IMR-90 (cell line): ENCODE measurements at regions not wholly inside any gene's neighbourhood (a gene's known extent, or its start where the extent isn't known, plus 50 kb on each side); places are given as distances from the start of the nearest gene placed in this dataset.

Experiments used
- CEBPB ChIP-seq: IDR thresholded peaks from 2 replicates; pipeline ENCODE4 v1.6.1; 2012; ENCODE audit warnings: low read depth, low read length, improper control_type of control experiment
- CHD1 ChIP-seq: IDR thresholded peaks from 2 replicates; pipeline ENCODE4 v1.6.1; 2012; ENCODE audit warnings: low read depth, low read length, improper control_type of control experiment
- MAFK ChIP-seq: IDR thresholded peaks from 2 replicates; pipeline ENCODE4 v1.6.1; 2012; ENCODE audit warnings: low read depth, low read length, improper control_type of control experiment
- MAZ ChIP-seq: IDR thresholded peaks from 2 replicates; pipeline ENCODE4 v1.6.1; 2012; ENCODE audit warnings: low read depth, mild to moderate bottlenecking, low read length, improper control_type of control experiment, moderate library complexity, borderline replicate concordance
- POLR2A ChIP-seq: IDR thresholded peaks from 2 replicates; pipeline ENCODE4 v1.6.1; 2012; ENCODE audit warnings: mild to moderate bottlenecking, low read depth, low read length
- RAD21 ChIP-seq: IDR thresholded peaks from 2 replicates; pipeline ENCODE4 v1.6.1; 2012; ENCODE audit warnings: low read length, improper control_type of control experiment
- RCOR1 ChIP-seq: IDR thresholded peaks from 2 replicates; pipeline ENCODE4 v1.6.1; 2012; ENCODE audit warnings: mild to moderate bottlenecking, low read length, improper control_type of control experiment; ENCODE audit not compliant: insufficient replicate concordance
- SMC3 ChIP-seq: fragments of 150-350 bp; IDR thresholded peaks from 2 replicates; pipeline ENCODE4 v1.6.1; 2016; ENCODE audit warnings: low read depth, mild to moderate bottlenecking, antibody characterized with exemption, low read length, moderate library complexity
- TF ChIP-seq, protein P1 (sequence below): conservative IDR thresholded peaks from 2 replicates; pipeline ENCODE4 v1.5.1; 2012; ENCODE audit warnings: mild to moderate bottlenecking, low read depth, low read length, improper control_type of control experiment
- TF ChIP-seq, protein P2 (sequence below): fragments of 150-350 bp; IDR thresholded peaks from 2 replicates; pipeline ENCODE4 v1.6.1; 2017; ENCODE audit warnings: mild to moderate bottlenecking, antibody characterized with exemption, low read length, low read depth

- TF ChIP-seq, protein P1, sequence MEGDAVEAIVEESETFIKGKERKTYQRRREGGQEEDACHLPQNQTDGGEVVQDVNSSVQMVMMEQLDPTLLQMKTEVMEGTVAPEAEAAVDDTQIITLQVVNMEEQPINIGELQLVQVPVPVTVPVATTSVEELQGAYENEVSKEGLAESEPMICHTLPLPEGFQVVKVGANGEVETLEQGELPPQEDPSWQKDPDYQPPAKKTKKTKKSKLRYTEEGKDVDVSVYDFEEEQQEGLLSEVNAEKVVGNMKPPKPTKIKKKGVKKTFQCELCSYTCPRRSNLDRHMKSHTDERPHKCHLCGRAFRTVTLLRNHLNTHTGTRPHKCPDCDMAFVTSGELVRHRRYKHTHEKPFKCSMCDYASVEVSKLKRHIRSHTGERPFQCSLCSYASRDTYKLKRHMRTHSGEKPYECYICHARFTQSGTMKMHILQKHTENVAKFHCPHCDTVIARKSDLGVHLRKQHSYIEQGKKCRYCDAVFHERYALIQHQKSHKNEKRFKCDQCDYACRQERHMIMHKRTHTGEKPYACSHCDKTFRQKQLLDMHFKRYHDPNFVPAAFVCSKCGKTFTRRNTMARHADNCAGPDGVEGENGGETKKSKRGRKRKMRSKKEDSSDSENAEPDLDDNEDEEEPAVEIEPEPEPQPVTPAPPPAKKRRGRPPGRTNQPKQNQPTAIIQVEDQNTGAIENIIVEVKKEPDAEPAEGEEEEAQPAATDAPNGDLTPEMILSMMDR, result no peak
- TF ChIP-seq SMC3, result no peak
- no peak for TF ChIP-seq CHD1
- TF ChIP-seq POLR2A, result no peak
- no peak for TF ChIP-seq MAZ
- TF ChIP-seq RCOR1, result no peak
- TF ChIP-seq MAFK, result no peak
- no peak for TF ChIP-seq RAD21
- TF ChIP-seq, protein P2, sequence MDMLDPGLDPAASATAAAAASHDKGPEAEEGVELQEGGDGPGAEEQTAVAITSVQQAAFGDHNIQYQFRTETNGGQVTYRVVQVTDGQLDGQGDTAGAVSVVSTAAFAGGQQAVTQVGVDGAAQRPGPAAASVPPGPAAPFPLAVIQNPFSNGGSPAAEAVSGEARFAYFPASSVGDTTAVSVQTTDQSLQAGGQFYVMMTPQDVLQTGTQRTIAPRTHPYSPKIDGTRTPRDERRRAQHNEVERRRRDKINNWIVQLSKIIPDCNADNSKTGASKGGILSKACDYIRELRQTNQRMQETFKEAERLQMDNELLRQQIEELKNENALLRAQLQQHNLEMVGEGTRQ, result no peak
- TF ChIP-seq CEBPB, result no peak
Observed at GRCh38 chr21:16496609-16497008, 766.8 kb downstream of the USP25 start.
